ENCODE measurements at regions not wholly inside any gene's neighbourhood (a gene's known extent, or its start where the extent isn't known, plus 50 kb on each side); places are given as distances from the start of the nearest gene placed in this dataset.

DNA sequence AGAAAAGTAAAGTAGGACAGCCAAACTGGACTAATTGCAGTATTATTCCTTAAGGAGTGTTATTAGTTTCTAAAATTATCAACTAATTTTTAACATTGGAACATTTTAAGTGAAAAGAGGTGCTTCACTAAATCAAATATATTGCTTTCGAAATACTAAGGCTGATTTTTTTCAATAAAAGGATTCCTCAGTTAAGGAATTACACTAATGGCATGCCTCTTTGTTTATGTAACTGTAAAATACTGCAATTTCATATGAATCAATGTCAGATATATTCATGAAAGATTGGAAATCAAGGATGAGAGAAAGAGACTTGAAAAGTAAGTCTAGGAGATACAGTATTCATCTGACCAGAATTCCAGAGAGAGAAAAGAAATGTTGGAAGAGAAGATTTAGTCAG lies 129.8 kb downstream of the TANC2 start:
- DNase-seq (no peak), ATAC-seq (ENCODE audit: low read depth in 2 of 2) (no peak)
- Histone ChIP-seq H3K27me3 (ENCODE audit: control insufficient read depth, insufficient read depth, low read length) (no peaks in the 10 kb centered on the region), H3K4me1 (ENCODE audit: control insufficient read depth, insufficient read depth, low read length, poor library complexity, severe bottlenecking) (no peaks in the 10 kb centered on the region), H3K9me3 (ENCODE audit: control insufficient read depth in 2 of 2, low read length in 2 of 2) (no peaks in the 10 kb centered on the region), H3K4me3 (ENCODE audit: low read depth, low read length) (no peak overlapping the region), H3K36me3 (ENCODE audit: control insufficient read depth, insufficient read depth, low read length) (no peaks in the 10 kb centered on the region), H3K27ac (ENCODE audit: insufficient read depth, low read length, poor library complexity, severe bottlenecking) (no peak overlapping the region)
- H3K4me1 Mint-ChIP-seq = peaks cover 0 to 2% (median 0%) of the 10 kb centered on the region in 4 donors
- no peaks in the 10 kb centered on the region for H3K27me3 Mint-ChIP-seq
- peaks cover 0 to 4% (median 0%) of the 10 kb centered on the region in 7 donors for H3K9me3 Mint-ChIP-seq
- peaks cover 12% of the 10 kb centered on the region for H3K36me3 Mint-ChIP-seq
- H3K4me3 Mint-ChIP-seq = no peak overlapping the region
- H3K27ac Mint-ChIP-seq = no peak overlapping the region

GRCh38 chr17:63096426-63096825 lies 130.4 kb downstream of the TANC2 start:
- Histone ChIP-seq H3K36me3 (ENCODE audit: control insufficient read depth, insufficient read depth, low read length) (no peaks in the 10 kb centered on the region), H3K27ac (ENCODE audit: insufficient read depth, low read length, poor library complexity, severe bottlenecking) (no peak overlapping the region), H3K4me1 (ENCODE audit: control insufficient read depth, insufficient read depth, low read length, poor library complexity, severe bottlenecking) (no peaks in the 10 kb centered on the region), H3K9me3 (ENCODE audit: control insufficient read depth in 2 of 2, low read length in 2 of 2) (no peaks in the 10 kb centered on the region), H3K27me3 (ENCODE audit: control insufficient read depth, insufficient read depth, low read length) (no peaks in the 10 kb centered on the region), H3K4me3 (ENCODE audit: low read depth, low read length) (no peak overlapping the region)
- Mint-ChIP-seq H3K27me3 (no peaks in the 10 kb centered on the region), H3K9me3 (peaks cover 0 to 4% (median 0%) of the 10 kb centered on the region in 7 donors), H3K27ac (no peak overlapping the region), H3K36me3 (peaks cover 13% of the 10 kb centered on the region), H3K4me3 (no peak overlapping the region), H3K4me1 (peaks cover 0 to 2% (median 0%) of the 10 kb centered on the region in 4 donors)
- DNase-seq (no peak), ATAC-seq (ENCODE audit: low read depth in 2 of 2) (no peak)

- H3K36me3 Mint-ChIP-seq = peaks cover 14% of the 10 kb centered on the region
- H3K4me3 Mint-ChIP-seq = no peak overlapping the region
- no peak overlapping the region for H3K27ac Mint-ChIP-seq
- Histone ChIP-seq H3K36me3 (ENCODE audit: control insufficient read depth, insufficient read depth, low read length) (no peaks in the 10 kb centered on the region), H3K9me3 (ENCODE audit: control insufficient read depth in 2 of 2, low read length in 2 of 2) (no peaks in the 10 kb centered on the region), H3K4me3 (ENCODE audit: low read depth, low read length) (no peak overlapping the region), H3K27ac (ENCODE audit: insufficient read depth, low read length, poor library complexity, severe bottlenecking) (no peak overlapping the region), H3K4me1 (ENCODE audit: control insufficient read depth, insufficient read depth, low read length, poor library complexity, severe bottlenecking) (no peaks in the 10 kb centered on the region), H3K27me3 (ENCODE audit: control insufficient read depth, insufficient read depth, low read length) (no peaks in the 10 kb centered on the region)
- no peak for ATAC-seq (ENCODE audit: low read depth in 2 of 2)
- H3K9me3 Mint-ChIP-seq = no peaks in the 10 kb centered on the region
- no peak for DNase-seq
- no peaks in the 10 kb centered on the region for H3K27me3 Mint-ChIP-seq
- H3K4me1 Mint-ChIP-seq = peaks cover 0 to 2% (median 0%) of the 10 kb centered on the region in 4 donors
Measured at GRCh38 chr17:63099425-63099824, 133.4 kb downstream of the TANC2 start.

- Histone ChIP-seq H3K36me3 (ENCODE audit: control insufficient read depth, insufficient read depth, low read length) (no peaks in the 10 kb centered on the region), H3K27me3 (ENCODE audit: control insufficient read depth, insufficient read depth, low read length) (no peaks in the 10 kb centered on the region), H3K4me1 (ENCODE audit: control insufficient read depth, insufficient read depth, low read length, poor library complexity, severe bottlenecking) (no peaks in the 10 kb centered on the region), H3K27ac (ENCODE audit: insufficient read depth, low read length, poor library complexity, severe bottlenecking) (no peak overlapping the region), H3K9me3 (ENCODE audit: control insufficient read depth in 2 of 2, low read length in 2 of 2) (no peaks in the 10 kb centered on the region), H3K4me3 (ENCODE audit: low read depth, low read length) (no peak overlapping the region)
- DNase-seq (no peak), ATAC-seq (ENCODE audit: low read depth in 2 of 2) (no peak)
- Mint-ChIP-seq H3K4me1 (peaks cover 0 to 2% (median 0%) of the 10 kb centered on the region in 4 donors), H3K27me3 (no peaks in the 10 kb centered on the region), H3K4me3 (no peak overlapping the region), H3K36me3 (peaks cover 10% of the 10 kb centered on the region), H3K9me3 (no peaks in the 10 kb centered on the region), H3K27ac (no peak overlapping the region)
Measured at GRCh38 chr17:63102034-63102433, 136.0 kb downstream of the TANC2 start.

DNA sequence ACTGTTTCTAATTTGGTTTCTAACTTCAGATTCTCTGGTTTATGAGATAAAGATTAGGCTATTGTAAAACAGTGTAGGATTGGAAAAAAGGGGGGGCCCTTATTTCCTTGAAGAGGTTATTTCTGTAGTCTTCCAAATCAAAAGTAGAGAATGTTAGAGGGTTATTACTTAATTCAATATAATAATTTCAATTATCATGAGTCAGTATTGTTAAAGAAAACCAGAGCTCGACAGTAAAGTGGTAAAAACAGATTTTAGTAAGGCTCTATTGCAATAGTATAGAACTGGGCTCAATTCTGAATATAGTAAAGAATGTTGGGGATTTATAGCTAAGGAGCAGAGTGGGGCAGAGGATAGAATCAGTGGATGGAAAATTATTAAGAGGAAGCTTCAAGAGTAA lies 140.0 kb downstream of the TANC2 start:
- H3K4me3 Mint-ChIP-seq = no peak overlapping the region
- peaks cover 6% of the 10 kb centered on the region for H3K36me3 Mint-ChIP-seq
- H3K27me3 Mint-ChIP-seq = no peaks in the 10 kb centered on the region
- Histone ChIP-seq H3K4me3 (ENCODE audit: low read depth, low read length) (no peak overlapping the region), H3K4me1 (ENCODE audit: control insufficient read depth, insufficient read depth, low read length, poor library complexity, severe bottlenecking) (no peaks in the 10 kb centered on the region), H3K36me3 (ENCODE audit: control insufficient read depth, insufficient read depth, low read length) (no peaks in the 10 kb centered on the region), H3K27ac (ENCODE audit: insufficient read depth, low read length, poor library complexity, severe bottlenecking) (no peak overlapping the region), H3K27me3 (ENCODE audit: control insufficient read depth, insufficient read depth, low read length) (no peaks in the 10 kb centered on the region), H3K9me3 (ENCODE audit: control insufficient read depth in 2 of 2, low read length in 2 of 2) (no peaks in the 10 kb centered on the region)
- ATAC-seq (ENCODE audit: low read depth in 2 of 2) (no peak), DNase-seq (no peak)
- H3K4me1 Mint-ChIP-seq = no peaks in the 10 kb centered on the region
- H3K27ac Mint-ChIP-seq = no peak overlapping the region
- no peaks in the 10 kb centered on the region for H3K9me3 Mint-ChIP-seq

DNA sequence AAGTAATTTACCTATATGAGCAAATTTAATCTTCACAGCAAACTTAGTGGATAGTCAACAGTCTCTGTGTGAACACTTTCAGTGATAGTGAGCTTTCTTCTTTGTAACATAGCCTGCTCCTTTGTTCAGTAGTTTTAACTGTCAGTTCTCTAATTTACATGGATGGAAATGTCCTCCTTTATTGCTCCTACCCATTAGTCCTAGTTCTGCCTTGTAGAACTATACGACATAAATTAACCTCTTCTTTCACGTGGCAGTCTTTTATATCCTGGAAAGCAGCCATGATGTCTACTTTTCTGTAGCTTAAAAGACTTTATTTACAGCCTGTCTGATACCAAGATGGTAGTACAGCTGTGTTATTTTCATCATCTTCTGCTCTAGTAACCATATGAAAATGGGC lies 143.6 kb downstream of the TANC2 start:
- ATAC-seq (ENCODE audit: low read depth in 2 of 2) (no peak), DNase-seq (no peak)
- Mint-ChIP-seq H3K27ac (peak overlapping the region in 1 of 3 donors; percentile 67), H3K27me3 (no peaks in the 10 kb centered on the region), H3K36me3 (no peaks in the 10 kb centered on the region), H3K4me3 (no peak overlapping the region), H3K4me1 (no peaks in the 10 kb centered on the region), H3K9me3 (no peaks in the 10 kb centered on the region)
- no peaks in the 10 kb centered on the region for H3K36me3 ChIP-seq (ENCODE audit: control insufficient read depth, insufficient read depth, low read length)
- no peaks in the 10 kb centered on the region for H3K9me3 ChIP-seq (ENCODE audit: control insufficient read depth in 2 of 2, low read length in 2 of 2)
- no peak overlapping the region for H3K4me3 ChIP-seq (ENCODE audit: low read depth, low read length)
- H3K27ac ChIP-seq (ENCODE audit: insufficient read depth, low read length, poor library complexity, severe bottlenecking) = no peak overlapping the region
- no peaks in the 10 kb centered on the region for H3K4me1 ChIP-seq (ENCODE audit: control insufficient read depth, insufficient read depth, low read length, poor library complexity, severe bottlenecking)
- H3K27me3 ChIP-seq (ENCODE audit: control insufficient read depth, insufficient read depth, low read length) = no peaks in the 10 kb centered on the region

DNA sequence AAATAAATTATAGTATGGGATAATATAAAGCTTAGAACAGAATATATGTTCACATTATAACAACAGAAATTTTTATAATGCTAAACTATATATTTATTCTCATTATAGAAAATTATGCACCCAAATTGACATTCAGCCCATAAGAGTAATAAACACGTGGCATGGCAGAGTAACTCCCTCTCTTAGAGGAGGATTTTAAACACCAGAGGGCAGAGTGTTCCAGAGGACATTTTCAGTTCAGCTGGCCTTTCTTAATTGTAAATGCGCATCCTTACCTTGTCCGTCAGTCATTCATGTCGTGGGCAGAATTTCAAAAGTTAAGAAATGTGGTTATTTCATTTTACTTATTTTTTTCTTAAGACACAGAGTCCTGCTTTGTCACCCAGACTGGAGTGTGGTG lies 147.1 kb downstream of the TANC2 start:
- no peak overlapping the region for H3K27ac ChIP-seq (ENCODE audit: insufficient read depth, low read length, poor library complexity, severe bottlenecking)
- no peaks in the 10 kb centered on the region for H3K9me3 Mint-ChIP-seq
- ATAC-seq (ENCODE audit: low read depth in 2 of 2) (no peak), DNase-seq (peak in 1 of 3 donors; percentile 7)
- H3K4me1 ChIP-seq (ENCODE audit: control insufficient read depth, insufficient read depth, low read length, poor library complexity, severe bottlenecking) = no peaks in the 10 kb centered on the region
- no peaks in the 10 kb centered on the region for H3K27me3 Mint-ChIP-seq
- no peaks in the 10 kb centered on the region for H3K36me3 ChIP-seq (ENCODE audit: control insufficient read depth, insufficient read depth, low read length)
- no peaks in the 10 kb centered on the region for H3K27me3 ChIP-seq (ENCODE audit: control insufficient read depth, insufficient read depth, low read length)
- no peak overlapping the region for H3K4me3 Mint-ChIP-seq
- no peaks in the 10 kb centered on the region for H3K36me3 Mint-ChIP-seq
- no peak overlapping the region for H3K4me3 ChIP-seq (ENCODE audit: low read depth, low read length)
- no peak overlapping the region for H3K27ac Mint-ChIP-seq
- H3K9me3 ChIP-seq (ENCODE audit: control insufficient read depth in 2 of 2, low read length in 2 of 2) = no peaks in the 10 kb centered on the region
- no peaks in the 10 kb centered on the region for H3K4me1 Mint-ChIP-seq

DNA sequence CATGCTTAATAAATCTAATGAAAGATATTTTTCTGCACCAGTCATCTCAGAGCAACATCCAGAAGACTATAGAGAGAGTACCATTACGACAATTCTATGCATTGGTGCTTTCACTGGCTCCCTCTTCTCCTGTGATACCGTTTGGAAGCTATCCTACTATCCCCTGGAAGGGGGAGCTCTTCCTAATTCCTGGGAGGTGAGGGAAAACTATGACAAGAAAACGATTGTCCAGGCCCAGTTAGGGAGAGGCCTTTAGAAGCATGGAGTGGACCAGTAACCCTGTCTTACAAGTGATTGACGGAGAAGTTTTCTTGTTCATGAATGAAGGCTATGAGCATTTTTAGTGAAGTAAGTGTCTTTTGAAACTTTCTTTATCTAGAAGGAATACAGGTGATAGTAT lies 150.2 kb downstream of the TANC2 start:
- Histone ChIP-seq H3K9me3 (ENCODE audit: control insufficient read depth in 2 of 2, low read length in 2 of 2) (no peaks in the 10 kb centered on the region), H3K4me1 (ENCODE audit: control insufficient read depth, insufficient read depth, low read length, poor library complexity, severe bottlenecking) (no peaks in the 10 kb centered on the region), H3K27me3 (ENCODE audit: control insufficient read depth, insufficient read depth, low read length) (no peaks in the 10 kb centered on the region), H3K4me3 (ENCODE audit: low read depth, low read length) (no peak overlapping the region), H3K27ac (ENCODE audit: insufficient read depth, low read length, poor library complexity, severe bottlenecking) (no peak overlapping the region), H3K36me3 (ENCODE audit: control insufficient read depth, insufficient read depth, low read length) (no peaks in the 10 kb centered on the region)
- H3K27ac Mint-ChIP-seq = no peak overlapping the region
- H3K27me3 Mint-ChIP-seq = no peaks in the 10 kb centered on the region
- ATAC-seq (ENCODE audit: low read depth in 2 of 2) = no peak
- H3K4me3 Mint-ChIP-seq = no peak overlapping the region
- H3K4me1 Mint-ChIP-seq = no peaks in the 10 kb centered on the region
- H3K36me3 Mint-ChIP-seq = no peaks in the 10 kb centered on the region
- DNase-seq = no peak
- H3K9me3 Mint-ChIP-seq = no peaks in the 10 kb centered on the region
